Ishikawa (cell line): ENCODE measurements at regions not wholly inside any gene's neighbourhood (a gene's known extent, or its start where the extent isn't known, plus 50 kb on each side); places are given as distances from the start of the nearest gene placed in this dataset.

Experiments
- CEBPB ChIP-seq: IDR thresholded peaks from 2 replicates; pipeline ENCODE4 v1.6.1; 2012
- CREB1 ChIP-seq: IDR thresholded peaks from 2 replicates; pipeline ENCODE4 v1.6.1; 2012; ENCODE audit warnings: low read depth
- EGR1 ChIP-seq: IDR thresholded peaks from 2 replicates; pipeline ENCODE4 v1.6.1; 2012
- EP300 ChIP-seq: IDR thresholded peaks from 2 replicates; pipeline ENCODE4 v1.6.1; 2012; ENCODE audit warnings: borderline replicate concordance
- FOXM1 ChIP-seq: IDR thresholded peaks from 2 replicates; pipeline ENCODE4 v1.6.1; 2012; ENCODE audit warnings: low read depth, borderline replicate concordance
- MAX ChIP-seq: IDR thresholded peaks from 2 replicates; pipeline ENCODE4 v1.6.1; 2012
- NFIC ChIP-seq: IDR thresholded peaks from 2 replicates; pipeline ENCODE4 v1.6.1; 2012
- RAD21 ChIP-seq: IDR thresholded peaks from 2 replicates; pipeline ENCODE4 v1.6.1; 2012; ENCODE audit warnings: low read depth
- TAF1 ChIP-seq: IDR thresholded peaks from 2 replicates; pipeline ENCODE4 v1.6.1; 2012; ENCODE audit warnings: low read depth, mild to moderate bottlenecking
- TCF12 ChIP-seq: IDR thresholded peaks from 2 replicates; pipeline ENCODE4 v1.6.1; 2012; ENCODE audit warnings: low read depth
- TEAD4 ChIP-seq: IDR thresholded peaks from 2 replicates; pipeline ENCODE4 v1.6.1; 2012
- USF1 ChIP-seq: IDR thresholded peaks from 2 replicates; pipeline ENCODE4 v1.6.1; 2012
- YY1 ChIP-seq: IDR thresholded peaks from 2 replicates; pipeline ENCODE4 v1.6.1; 2012; ENCODE audit warnings: low read depth
- ZBTB7A ChIP-seq: IDR thresholded peaks from 2 replicates; pipeline ENCODE4 v1.6.1; 2012; ENCODE audit warnings: low read depth
- TF ChIP-seq, protein P1 (sequence below): IDR thresholded peaks from 2 replicates; pipeline ENCODE4 v1.6.1; 2012; ENCODE audit warnings: low read depth, mild to moderate bottlenecking

GRCh38 chr4:164503874-164504273 lies 250.1 kb upstream of the SMIM31 start:
- TF ChIP-seq, protein P1, sequence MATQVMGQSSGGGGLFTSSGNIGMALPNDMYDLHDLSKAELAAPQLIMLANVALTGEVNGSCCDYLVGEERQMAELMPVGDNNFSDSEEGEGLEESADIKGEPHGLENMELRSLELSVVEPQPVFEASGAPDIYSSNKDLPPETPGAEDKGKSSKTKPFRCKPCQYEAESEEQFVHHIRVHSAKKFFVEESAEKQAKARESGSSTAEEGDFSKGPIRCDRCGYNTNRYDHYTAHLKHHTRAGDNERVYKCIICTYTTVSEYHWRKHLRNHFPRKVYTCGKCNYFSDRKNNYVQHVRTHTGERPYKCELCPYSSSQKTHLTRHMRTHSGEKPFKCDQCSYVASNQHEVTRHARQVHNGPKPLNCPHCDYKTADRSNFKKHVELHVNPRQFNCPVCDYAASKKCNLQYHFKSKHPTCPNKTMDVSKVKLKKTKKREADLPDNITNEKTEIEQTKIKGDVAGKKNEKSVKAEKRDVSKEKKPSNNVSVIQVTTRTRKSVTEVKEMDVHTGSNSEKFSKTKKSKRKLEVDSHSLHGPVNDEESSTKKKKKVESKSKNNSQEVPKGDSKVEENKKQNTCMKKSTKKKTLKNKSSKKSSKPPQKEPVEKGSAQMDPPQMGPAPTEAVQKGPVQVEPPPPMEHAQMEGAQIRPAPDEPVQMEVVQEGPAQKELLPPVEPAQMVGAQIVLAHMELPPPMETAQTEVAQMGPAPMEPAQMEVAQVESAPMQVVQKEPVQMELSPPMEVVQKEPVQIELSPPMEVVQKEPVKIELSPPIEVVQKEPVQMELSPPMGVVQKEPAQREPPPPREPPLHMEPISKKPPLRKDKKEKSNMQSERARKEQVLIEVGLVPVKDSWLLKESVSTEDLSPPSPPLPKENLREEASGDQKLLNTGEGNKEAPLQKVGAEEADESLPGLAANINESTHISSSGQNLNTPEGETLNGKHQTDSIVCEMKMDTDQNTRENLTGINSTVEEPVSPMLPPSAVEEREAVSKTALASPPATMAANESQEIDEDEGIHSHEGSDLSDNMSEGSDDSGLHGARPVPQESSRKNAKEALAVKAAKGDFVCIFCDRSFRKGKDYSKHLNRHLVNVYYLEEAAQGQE = no peak
- no peak for TF ChIP-seq NFIC
- TF ChIP-seq CEBPB = no peak
- no peak for TF ChIP-seq RAD21

DNA sequence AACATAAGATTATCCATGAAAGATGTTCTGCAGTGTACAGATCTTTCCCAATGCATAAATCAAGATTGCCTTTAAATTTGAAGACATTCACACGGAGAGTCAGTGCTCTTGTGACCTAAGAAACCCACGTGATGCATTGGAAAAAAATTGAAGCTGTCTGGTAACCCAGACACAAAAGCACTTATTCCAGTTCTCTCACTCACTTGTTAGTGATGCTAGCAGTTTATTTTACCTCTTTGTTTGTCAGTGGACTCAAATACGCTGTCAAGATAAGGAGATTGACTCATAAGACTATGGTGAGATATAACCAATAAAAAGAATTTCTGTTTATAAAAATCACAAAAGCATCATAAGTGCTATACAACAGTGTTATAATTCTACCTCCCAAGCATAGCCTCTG lies 245.8 kb upstream of the SMIM31 start:
- TF ChIP-seq USF1 = no peak
- no peak for TF ChIP-seq FOXM1
- TF ChIP-seq TCF12 = no peak
- no peak for TF ChIP-seq TEAD4
- no peak for TF ChIP-seq EP300
- TF ChIP-seq TAF1 = no peak
- no peak for TF ChIP-seq ZBTB7A
- TF ChIP-seq EGR1 = no peak
- no peak for TF ChIP-seq CREB1
- TF ChIP-seq RAD21 = no peak
- no peak for TF ChIP-seq CEBPB
- TF ChIP-seq, protein P1 = no peak
- TF ChIP-seq YY1 = no peak
- TF ChIP-seq MAX = no peak
- no peak for TF ChIP-seq NFIC

- TF ChIP-seq NFIC (no peak), EP300 (no peak), USF1 (no peak), CREB1 (no peak), TCF12 (no peak), ZBTB7A (no peak), MAX (no peak), CEBPB (no peak), TEAD4 (no peak)
These were observed 245.2 kb upstream of the SMIM31 start for GRCh38 chr4:164508771-164509170.

GRCh38 chr4:164509951-164510350 lies 244.0 kb upstream of the SMIM31 start:
- TF ChIP-seq ZBTB7A = no peak
- peak; percentile 91 for TF ChIP-seq CEBPB

DNA sequence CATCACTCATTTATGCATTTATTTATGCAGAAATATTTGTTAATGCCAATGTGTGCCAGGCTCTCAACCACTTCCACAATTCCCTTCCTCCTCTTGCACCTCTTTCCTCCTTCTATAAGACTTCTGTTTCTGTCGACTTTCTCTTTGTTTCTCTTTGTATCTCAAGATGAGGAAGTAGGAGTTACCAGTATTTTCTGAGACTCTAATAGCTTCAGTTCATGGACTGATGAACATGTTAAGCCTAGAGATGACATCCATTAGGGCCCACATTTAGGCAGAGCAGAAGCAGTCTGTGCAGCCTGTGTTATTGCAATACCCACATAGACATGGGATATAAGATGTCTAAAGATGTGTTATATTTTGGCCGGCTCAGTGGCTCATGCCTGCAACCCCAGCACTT lies 241.8 kb upstream of the SMIM31 start:
- no peak for TF ChIP-seq TCF12
- TF ChIP-seq ZBTB7A = no peak
- TF ChIP-seq EP300 = no peak
- TF ChIP-seq NFIC = no peak
- TF ChIP-seq YY1 = no peak

- TF ChIP-seq, protein P1 = no peak
- TF ChIP-seq TEAD4 (no peak), YY1 (no peak), ZBTB7A (no peak), TAF1 (no peak), MAX (no peak), TCF12 (no peak), RAD21 (no peak), NFIC (no peak), CREB1 (no peak), FOXM1 (no peak), USF1 (no peak)
These were observed 239.2 kb upstream of the SMIM31 start for GRCh38 chr4:164514765-164515164.
